DOHH2 (cell line): ENCODE measurements at regions not wholly inside any gene's neighbourhood (a gene's known extent, or its start where the extent isn't known, plus 50 kb on each side); places are given as distances from the start of the nearest gene placed in this dataset.

Source experiments
- EZH2phosphoT487 ChIP-seq: fragments of 200-600 bp; sonication (generic); IDR thresholded peaks from 2 replicates; pipeline ENCODE4 v1.6.1; 2017; ENCODE audit warnings: borderline replicate concordance, mild to moderate bottlenecking, antibody characterized with exemption, low read length, moderate library complexity, mixed read lengths
- TF ChIP-seq, protein P1 (sequence below): fragments of 200-600 bp; sonication (generic); IDR thresholded peaks from one replicate; pipeline ENCODE4 v1.5.1; 2014; ENCODE audit warnings: antibody characterized with exemption, mild to moderate bottlenecking, low read depth, low read length; ENCODE audit not compliant: poor library complexity, severe bottlenecking

DNA sequence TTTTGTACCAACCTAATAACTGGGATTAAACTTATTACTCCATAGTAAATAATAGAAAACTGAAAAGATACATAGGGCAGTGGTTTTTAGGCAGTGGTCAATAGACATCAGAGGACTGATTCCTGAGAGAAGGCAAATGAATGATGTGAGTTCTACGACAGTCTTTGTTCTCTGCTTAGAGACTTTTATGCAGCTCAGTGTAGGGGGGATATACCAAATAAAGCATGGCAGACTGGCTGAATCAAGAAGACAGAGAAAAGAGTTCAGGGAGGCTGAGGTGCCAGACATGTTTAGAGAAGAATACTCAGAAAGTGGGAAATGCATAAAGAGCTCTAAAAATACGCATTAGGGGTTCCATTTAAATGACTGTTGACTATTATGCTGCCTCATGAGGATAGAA lies 320.8 kb upstream of the FAR2 start:
- TF ChIP-seq, protein P1, sequence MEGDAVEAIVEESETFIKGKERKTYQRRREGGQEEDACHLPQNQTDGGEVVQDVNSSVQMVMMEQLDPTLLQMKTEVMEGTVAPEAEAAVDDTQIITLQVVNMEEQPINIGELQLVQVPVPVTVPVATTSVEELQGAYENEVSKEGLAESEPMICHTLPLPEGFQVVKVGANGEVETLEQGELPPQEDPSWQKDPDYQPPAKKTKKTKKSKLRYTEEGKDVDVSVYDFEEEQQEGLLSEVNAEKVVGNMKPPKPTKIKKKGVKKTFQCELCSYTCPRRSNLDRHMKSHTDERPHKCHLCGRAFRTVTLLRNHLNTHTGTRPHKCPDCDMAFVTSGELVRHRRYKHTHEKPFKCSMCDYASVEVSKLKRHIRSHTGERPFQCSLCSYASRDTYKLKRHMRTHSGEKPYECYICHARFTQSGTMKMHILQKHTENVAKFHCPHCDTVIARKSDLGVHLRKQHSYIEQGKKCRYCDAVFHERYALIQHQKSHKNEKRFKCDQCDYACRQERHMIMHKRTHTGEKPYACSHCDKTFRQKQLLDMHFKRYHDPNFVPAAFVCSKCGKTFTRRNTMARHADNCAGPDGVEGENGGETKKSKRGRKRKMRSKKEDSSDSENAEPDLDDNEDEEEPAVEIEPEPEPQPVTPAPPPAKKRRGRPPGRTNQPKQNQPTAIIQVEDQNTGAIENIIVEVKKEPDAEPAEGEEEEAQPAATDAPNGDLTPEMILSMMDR = no peak
- no peak for TF ChIP-seq EZH2phosphoT487
